Activated CD4-positive, alpha-beta T cell treated with anti-CD3 and anti-CD28 coated beads for 36 hours (primary cell): ENCODE measurements at regions not wholly inside any gene's neighbourhood (a gene's known extent, or its start where the extent isn't known, plus 50 kb on each side); places are given as distances from the start of the nearest gene placed in this dataset.
A peak's percentile ranks its signal among the peaks of the same experiment; 100 is the strongest.
"Not testable (repeated sequence)": the region's sequence is repeated elsewhere in the genome, so short reads cannot be mapped to it uniquely, and the experiment has no call there.

ENCODE experiments used
- ATAC-seq: fragments of 200-7000 bp; cut with Tn5 transposase; one replicate; pipeline ENCODE4 v1.10.0; 2021; ENCODE audit warnings: mild to moderate bottlenecking, moderate library complexity
- CTCF ChIA-PET: fragments of 350-600 bp; sonication (Branson Sonifier 250); formaldehyde crosslinking; loops from one replicate; lab custom pipeline; 2021; ENCODE audit warnings: antibody characterized with exemption; lab: Charles Lee
- POLR2A ChIA-PET: fragments of 350-600 bp; sonication (Branson Sonifier 250); formaldehyde crosslinking; loops from one replicate; lab custom pipeline; 2021; ENCODE audit warnings: antibody characterized with exemption, inconsistent platforms; lab: Charles Lee
- DNase-seq: peaks from one replicate; pipeline ENCODE4 v3.0.0-alpha.2; 2020
- H3K27ac Mint-ChIP-seq: one replicate; pipeline ENCODE4 v1.8.0; 2021; ENCODE audit warnings: mixed read lengths
- H3K27me3 Mint-ChIP-seq: one replicate; pipeline ENCODE4 v1.8.0; 2021; ENCODE audit warnings: mixed read lengths
- H3K36me3 Mint-ChIP-seq: one replicate; pipeline ENCODE4 v1.8.0; 2021; ENCODE audit warnings: low read depth, mixed read lengths
- H3K4me1 Mint-ChIP-seq: one replicate; pipeline ENCODE4 v1.8.0; 2021; ENCODE audit warnings: mixed read lengths
- H3K4me3 Mint-ChIP-seq: one replicate; pipeline ENCODE4 v1.8.0; 2021; ENCODE audit warnings: mild to moderate bottlenecking, moderate library complexity, mixed read lengths
- H3K9me3 Mint-ChIP-seq: one replicate; pipeline ENCODE4 v1.8.0; 2021; ENCODE audit warnings: low read depth, mixed read lengths
- intact Hi-C, 2 experiments: fragments of 100-400 bp; cut with DNase I in 1 of 2; cut with micrococcal nuclease in 1 of 2; formaldehyde crosslinking; loops; one replicate each; pipeline versions ENCODE4 v1.14.2 to v1.15.1; 2022 to 2024; cut with DNase I, micrococcal nuclease

DNA sequence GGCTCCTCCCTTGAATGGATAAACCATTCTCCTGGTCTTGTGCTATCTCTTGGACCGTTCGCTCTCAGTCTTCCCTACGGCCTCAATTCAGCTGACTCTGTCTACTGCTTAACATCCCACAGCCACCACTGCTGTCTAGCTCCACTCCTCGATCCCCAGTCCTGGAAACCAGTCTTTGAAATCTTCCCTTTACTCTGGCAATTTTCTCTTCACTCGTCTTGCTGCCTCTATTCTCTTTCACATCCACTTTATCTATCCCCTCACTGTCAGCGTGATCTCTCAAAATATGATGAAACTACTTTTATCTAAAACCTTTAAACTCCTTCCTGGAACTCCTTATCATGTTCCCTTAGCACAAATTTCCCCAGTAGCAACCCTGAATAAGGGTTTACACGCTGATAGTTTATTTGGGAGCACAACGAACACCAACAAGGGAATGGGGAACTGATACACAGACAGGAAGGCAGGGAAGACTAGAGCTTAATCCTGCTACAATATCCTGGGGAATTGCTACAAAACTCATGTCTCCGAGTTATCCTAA is 131.6 kb upstream of the SAMSN1 start:
- Mint-ChIP-seq H3K27ac (peak overlapping the region; percentile 0), H3K36me3 (peaks cover 2% of the 10 kb centered on the region), H3K27me3 (no peaks in the 10 kb centered on the region), H3K4me3 (no peak overlapping the region), H3K9me3 (peaks cover 3% of the 10 kb centered on the region), H3K4me1 (peaks cover 27% of the 10 kb centered on the region)
- no peak for DNase-seq
- ChIA-PET POLR2A (interaction anchor here (0.6 kb wide), 1 partner anchor 220 kb away, joined by 3 read pairs; no protein-coding TSS in a partner anchor), CTCF (no interaction called here)
- no peak for ATAC-seq
- intact Hi-C loops = loop anchor here in 1 of 2 experiments (2.0 kb wide), 1 partner anchor 57 kb away; no protein-coding TSS in a partner anchor

DNA sequence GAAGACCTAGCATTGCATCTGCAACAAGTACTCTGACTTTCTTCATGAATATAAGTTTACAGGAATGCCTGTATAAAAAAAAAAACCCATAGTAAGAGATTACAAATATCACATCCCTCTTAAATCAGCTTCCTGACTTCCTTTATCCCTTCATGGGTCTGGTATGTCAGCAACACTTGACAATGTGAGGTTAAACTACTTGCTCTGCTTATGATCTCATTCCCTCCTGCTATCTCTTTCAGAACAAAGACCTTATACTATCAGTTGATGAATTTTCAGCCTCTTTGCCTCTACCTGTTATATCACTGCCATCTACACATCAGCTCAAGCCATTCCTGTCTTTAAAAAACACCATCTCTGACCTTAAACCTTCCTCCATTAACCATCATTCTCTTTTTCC is 130.9 kb upstream of the SAMSN1 start:
- ChIA-PET CTCF (no interaction called here), POLR2A (interaction anchor here (0.6 kb wide), 1 partner anchor 219 kb away, joined by 3 read pairs; no protein-coding TSS in a partner anchor)
- Mint-ChIP-seq H3K27ac (peak overlapping the region; percentile 92), H3K27me3 (no peaks in the 10 kb centered on the region), H3K36me3 (peaks cover 2% of the 10 kb centered on the region), H3K4me1 (peaks cover 27% of the 10 kb centered on the region), H3K9me3 (peaks cover 3% of the 10 kb centered on the region), H3K4me3 (no peak overlapping the region)
- DNase-seq (no peak), ATAC-seq (no peak)
- intact Hi-C loops = loop anchor here in 1 of 2 experiments (2.0 kb wide), 1 partner anchor 58 kb away; no protein-coding TSS in a partner anchor

DNA sequence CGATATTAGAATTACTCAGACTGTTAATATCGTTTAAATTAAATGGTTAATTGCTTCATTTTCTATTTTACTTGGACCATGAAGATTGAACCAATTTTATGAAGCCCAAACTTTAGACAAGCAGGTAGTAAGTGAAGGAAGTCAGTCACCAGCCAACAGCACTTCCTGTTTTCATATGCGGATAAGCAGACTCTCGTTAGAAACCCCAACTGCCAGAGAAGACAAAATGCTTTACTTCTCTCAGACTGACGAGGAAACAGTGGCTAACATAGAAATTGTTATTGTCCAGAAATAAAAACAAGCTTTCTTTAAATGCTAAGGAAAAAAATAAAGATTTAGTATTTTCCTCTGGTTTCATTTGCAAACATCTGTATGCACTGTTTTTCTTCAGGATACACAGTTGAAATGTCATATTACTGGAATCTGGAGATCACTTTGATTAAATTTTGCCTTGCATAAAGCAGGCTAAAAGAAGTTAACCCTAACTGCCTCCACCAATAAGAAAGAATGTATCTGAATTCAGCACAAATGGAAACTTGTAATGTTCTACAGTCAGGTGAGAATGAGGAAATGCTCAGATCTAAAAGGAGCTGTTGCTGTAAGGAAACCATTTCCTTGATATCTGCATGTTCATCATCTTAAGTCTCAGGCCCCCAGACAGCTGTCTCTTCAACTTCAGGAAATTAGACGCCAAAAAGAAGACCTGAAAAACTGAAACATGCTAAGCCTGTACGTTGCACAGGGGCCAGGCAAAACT is 129.8 kb upstream of the SAMSN1 start:
- Mint-ChIP-seq H3K36me3 (peaks cover 2% of the 10 kb centered on the region), H3K27ac (peak overlapping the region; percentile 92), H3K4me3 (peak overlapping the region; percentile 48), H3K4me1 (peaks cover 27% of the 10 kb centered on the region), H3K27me3 (no peaks in the 10 kb centered on the region), H3K9me3 (peaks cover 3% of the 10 kb centered on the region)
- ChIA-PET CTCF (interaction anchor here (0.6 to 1.2 kb wide), 2 partner anchors 47 to 153 kb away, joined by 3 to 5 read pairs; no protein-coding TSS in a partner anchor), POLR2A (no interaction called here)
- DNase-seq = peak; percentile 9
- intact Hi-C loops = loop anchor here in 1 of 2 experiments (2.0 kb wide), 1 partner anchor 59 kb away; no protein-coding TSS in a partner anchor
- ATAC-seq = peak; percentile 82

DNA sequence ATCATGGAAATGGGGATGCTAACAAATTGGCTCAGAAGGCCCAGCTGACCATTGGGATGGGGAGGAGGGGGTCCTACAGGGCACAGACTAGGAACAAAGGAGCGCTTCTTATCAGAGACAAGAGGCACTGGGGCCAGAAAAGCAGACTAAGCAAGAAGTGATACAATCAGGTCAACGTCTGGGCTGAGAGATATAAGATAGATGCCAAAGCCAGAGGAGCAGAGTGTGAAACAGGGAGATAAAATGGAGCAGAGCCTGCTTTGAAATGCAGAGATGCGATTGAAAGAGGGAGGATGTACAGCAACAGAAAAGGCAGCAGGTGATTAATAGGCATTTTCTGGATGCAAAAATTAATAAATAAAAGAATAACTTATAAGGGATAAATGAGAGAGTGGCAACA is 127.5 kb upstream of the SAMSN1 start:
- CTCF ChIA-PET = interaction anchor here (0.6 to 0.7 kb wide), 3 partner anchors 59 to 191 kb away, joined by 3 read pairs; no protein-coding TSS in a partner anchor
- peaks cover 2% of the 10 kb centered on the region for H3K36me3 Mint-ChIP-seq
- no peaks in the 10 kb centered on the region for H3K27me3 Mint-ChIP-seq
- no peak for ATAC-seq
- H3K4me3 Mint-ChIP-seq = no peak overlapping the region
- peaks cover 23% of the 10 kb centered on the region for H3K4me1 Mint-ChIP-seq
- peaks cover 3% of the 10 kb centered on the region for H3K9me3 Mint-ChIP-seq
- POLR2A ChIA-PET = no interaction called here
- no peak for DNase-seq
- no peak overlapping the region for H3K27ac Mint-ChIP-seq
- intact Hi-C loops = no loop called here

DNA sequence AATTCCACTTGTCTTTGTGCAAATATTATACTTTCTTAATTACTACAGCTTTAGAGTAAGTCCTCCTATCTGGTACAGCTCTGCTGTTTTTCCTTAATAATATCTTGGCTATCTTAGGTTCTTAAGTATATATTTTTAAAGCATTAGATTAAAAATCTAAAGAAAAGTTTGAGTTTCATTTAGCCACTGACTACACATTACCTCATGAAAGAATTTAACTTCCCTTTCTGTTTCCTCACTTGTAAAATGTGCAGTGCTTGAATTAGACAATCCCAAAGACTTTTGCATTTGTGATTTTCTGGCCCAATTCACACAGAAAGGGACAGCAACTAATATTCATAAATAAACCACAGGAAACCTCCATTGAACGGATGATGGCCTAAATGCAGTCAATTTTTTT is 126.4 kb upstream of the SAMSN1 start:
- ChIA-PET POLR2A (no interaction called here), CTCF (no interaction called here)
- H3K9me3 Mint-ChIP-seq = no peaks in the 10 kb centered on the region

DNA sequence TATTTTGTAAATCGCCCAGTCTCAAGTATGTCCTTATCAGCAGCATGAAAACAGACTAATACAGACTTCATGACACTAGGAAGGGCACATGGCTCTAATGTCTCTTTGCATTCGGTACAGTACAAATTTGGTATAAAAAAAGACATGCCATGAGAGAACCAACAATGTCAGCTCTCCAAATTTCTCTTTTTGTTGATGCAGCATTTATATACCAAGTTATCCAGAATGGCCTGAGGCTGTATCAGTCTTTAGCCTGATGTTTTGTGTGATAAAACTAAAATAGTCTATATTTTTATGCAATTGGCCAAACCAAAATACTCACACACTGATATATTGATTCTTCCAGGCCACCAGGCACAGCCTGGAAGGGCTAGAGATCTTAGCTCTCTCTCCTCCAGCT is 124.3 kb upstream of the SAMSN1 start:
- ChIA-PET POLR2A (no interaction called here), CTCF (interaction anchor here (1.0 kb wide), 1 partner anchor 10 kb away, joined by 3 read pairs; no protein-coding TSS in a partner anchor)
- H3K9me3 Mint-ChIP-seq = no peaks in the 10 kb centered on the region
- H3K4me3 Mint-ChIP-seq = no peak overlapping the region
- DNase-seq (no peak), ATAC-seq (no peak)
- peaks cover 2% of the 10 kb centered on the region for H3K36me3 Mint-ChIP-seq
- peaks cover under 1% of the 10 kb centered on the region for H3K4me1 Mint-ChIP-seq
- intact Hi-C loops = no loop called here
- no peaks in the 10 kb centered on the region for H3K27me3 Mint-ChIP-seq
- H3K27ac Mint-ChIP-seq = no peak overlapping the region

More for the DNA sequence above, 126.4 kb upstream of the SAMSN1 start:
- Mint-ChIP-seq H3K27me3 (no peaks in the 10 kb centered on the region), H3K27ac (no peak overlapping the region), H3K36me3 (peaks cover 2% of the 10 kb centered on the region), H3K4me3 (no peak overlapping the region), H3K4me1 (peaks cover 20% of the 10 kb centered on the region)
- DNase-seq = no peak
- no peak for ATAC-seq
- intact Hi-C loops = no loop called here

DNA sequence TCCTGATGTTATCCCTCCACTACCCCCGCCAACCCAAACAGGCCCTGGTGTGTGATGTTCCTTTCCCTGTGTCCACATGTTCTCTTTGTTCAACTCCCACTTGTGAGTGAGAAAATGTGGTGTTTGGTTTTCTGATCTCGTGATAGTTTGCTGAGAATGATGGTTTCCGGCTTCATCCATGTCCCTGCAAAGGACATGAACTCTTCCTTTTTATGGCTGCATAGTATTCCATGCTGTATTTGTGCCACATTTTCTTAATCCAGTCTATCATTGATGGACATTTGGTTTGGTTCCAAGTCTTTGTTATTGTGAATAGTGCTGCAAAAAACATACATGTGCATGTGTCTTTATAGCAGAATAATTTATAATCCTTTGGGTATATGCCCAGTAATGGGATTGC is 123.0 kb upstream of the SAMSN1 start:
- POLR2A ChIA-PET = not testable (repeated sequence)

DNA sequence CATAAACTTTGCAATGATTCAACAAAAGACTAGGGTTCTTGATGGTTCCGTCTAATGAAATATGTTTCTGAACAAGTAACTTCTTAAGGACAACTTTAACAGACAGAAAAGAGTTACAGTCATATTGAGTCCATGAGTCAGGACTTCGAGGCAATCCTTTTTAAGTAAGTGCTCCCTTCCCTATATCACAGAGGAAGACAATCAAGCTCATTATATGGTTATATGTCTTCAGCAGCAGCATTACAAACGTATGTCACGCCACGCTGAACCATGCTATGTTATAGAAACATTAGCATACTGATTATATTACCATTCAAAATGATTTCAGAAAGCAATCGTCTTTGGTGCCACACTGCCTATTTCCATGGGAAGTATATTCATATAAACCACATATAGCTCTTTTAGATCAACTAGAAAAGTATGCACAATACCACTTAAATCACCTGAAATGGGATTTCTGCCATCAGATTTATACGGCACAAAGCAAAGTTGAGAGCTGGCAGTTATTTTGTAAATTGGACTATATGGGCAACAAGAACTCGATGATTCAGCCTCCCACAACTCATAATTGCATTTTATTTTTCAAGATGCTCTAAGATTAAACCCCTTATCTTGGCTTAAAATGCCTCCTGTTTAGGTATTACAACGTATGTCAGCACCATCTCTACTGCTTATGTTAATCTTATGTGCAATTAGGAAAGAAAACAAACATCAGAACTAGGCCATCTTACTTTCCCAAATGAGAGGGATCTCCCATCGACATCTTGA is 111.3 kb upstream of the SAMSN1 start:
- Mint-ChIP-seq H3K27ac (no peak overlapping the region), H3K9me3 (no peaks in the 10 kb centered on the region), H3K27me3 (no peaks in the 10 kb centered on the region), H3K4me3 (no peak overlapping the region), H3K36me3 (no peaks in the 10 kb centered on the region), H3K4me1 (peaks cover 3% of the 10 kb centered on the region)
- ChIA-PET POLR2A (no interaction called here), CTCF (interaction anchor here (0.6 kb wide), 1 partner anchor 305 kb away, joined by 3 read pairs; no protein-coding TSS in a partner anchor)
- ATAC-seq = peak; percentile 47
- intact Hi-C loops = no loop called here
- DNase-seq = no peak

More for the DNA sequence above, 123.0 kb upstream of the SAMSN1 start:
- H3K27ac Mint-ChIP-seq, intact Hi-C loops, DNase-seq, H3K9me3 Mint-ChIP-seq, H3K27me3 Mint-ChIP-seq, H3K4me3 Mint-ChIP-seq, CTCF ChIA-PET, H3K4me1 Mint-ChIP-seq, H3K36me3 Mint-ChIP-seq, ATAC-seq: not testable (repeated sequence)

DNA sequence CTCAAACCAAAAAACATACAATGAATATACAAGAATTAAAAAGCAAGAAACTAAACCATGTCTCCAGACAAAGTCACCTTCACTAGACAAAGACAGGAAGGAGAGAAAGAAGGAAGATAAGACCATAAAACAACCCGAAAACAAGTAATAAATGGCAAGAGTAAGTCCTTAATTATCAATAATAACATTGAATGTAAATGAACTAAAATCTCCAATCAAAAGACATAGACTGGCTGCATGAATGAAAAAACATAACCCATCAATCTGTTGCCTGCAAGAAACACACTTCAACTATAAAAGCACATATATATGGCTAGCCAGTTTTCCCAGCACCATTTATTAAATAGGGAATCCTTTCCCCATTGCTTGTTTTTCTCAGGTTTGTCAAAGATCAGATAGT is 100.8 kb upstream of the SAMSN1 start:
- H3K36me3 Mint-ChIP-seq = peaks cover 7% of the 10 kb centered on the region
- DNase-seq (no peak), ATAC-seq (no peak)
- no peak overlapping the region for H3K4me3 Mint-ChIP-seq
- no peaks in the 10 kb centered on the region for H3K4me1 Mint-ChIP-seq
- H3K27me3 Mint-ChIP-seq = no peaks in the 10 kb centered on the region
- H3K9me3 Mint-ChIP-seq = peaks cover 19% of the 10 kb centered on the region
- intact Hi-C loops = no loop called here
- no peak overlapping the region for H3K27ac Mint-ChIP-seq
- ChIA-PET POLR2A (no interaction called here), CTCF (no interaction called here)

DNA sequence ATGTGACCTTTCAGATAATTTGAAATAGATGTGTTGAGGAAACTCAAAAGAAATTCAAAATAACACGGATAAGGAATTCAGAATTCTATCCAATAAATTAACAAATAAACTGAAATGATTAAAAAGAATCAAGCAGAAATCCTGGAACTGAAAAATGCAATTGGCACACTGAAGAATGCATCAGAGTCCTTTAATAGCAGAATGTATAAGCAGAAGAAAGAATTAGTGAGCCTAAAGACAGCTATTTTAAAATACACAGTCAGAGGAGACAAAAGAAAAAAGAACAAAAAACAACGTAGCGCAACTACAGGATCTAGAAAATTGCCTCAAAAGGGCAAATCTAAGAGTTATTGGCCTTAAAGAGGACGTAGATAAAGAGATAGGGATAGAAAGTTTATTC is 99.6 kb upstream of the SAMSN1 start:
- ATAC-seq (no peak), DNase-seq (no peak)
- CTCF ChIA-PET = no interaction called here
- Mint-ChIP-seq H3K4me3 (no peak overlapping the region), H3K4me1 (no peaks in the 10 kb centered on the region), H3K27ac (no peak overlapping the region), H3K36me3 (peaks cover 7% of the 10 kb centered on the region), H3K9me3 (peaks cover 19% of the 10 kb centered on the region), H3K27me3 (no peaks in the 10 kb centered on the region)
- intact Hi-C loops = no loop called here
- POLR2A ChIA-PET = no interaction called here

DNA sequence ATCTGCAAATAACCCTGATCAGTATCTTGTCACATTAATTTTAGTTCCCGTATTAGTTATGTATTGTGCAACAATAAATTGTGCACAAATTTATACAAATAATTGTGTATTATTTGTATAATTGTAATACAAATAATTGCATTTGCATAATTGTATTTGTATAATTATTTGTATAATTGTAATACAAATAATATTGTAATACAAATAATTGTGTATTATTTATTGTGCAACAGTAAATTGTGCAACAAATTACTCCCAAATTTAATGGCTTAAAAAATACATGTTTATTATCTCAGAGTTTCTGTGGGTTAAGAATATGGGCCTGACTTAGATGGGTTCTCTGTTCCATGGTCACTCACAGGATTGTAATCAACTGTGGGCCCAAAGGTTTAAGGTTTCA is 86.2 kb upstream of the SAMSN1 start:
- Mint-ChIP-seq H3K27me3 (no peaks in the 10 kb centered on the region), H3K27ac (no peak overlapping the region), H3K9me3 (peaks cover 4% of the 10 kb centered on the region), H3K36me3 (peaks cover under 1% of the 10 kb centered on the region), H3K4me1 (peaks cover 16% of the 10 kb centered on the region), H3K4me3 (no peak overlapping the region)
- POLR2A ChIA-PET = no interaction called here
- ATAC-seq (no peak), DNase-seq (no peak)
- CTCF ChIA-PET = interaction anchor here (0.6 kb wide), 1 partner anchor 72 kb away, joined by 3 read pairs; no protein-coding TSS in a partner anchor
- intact Hi-C loops = loop anchor here (5.0 kb wide), 4 partner anchors 40 to 105 kb away; partner anchors contain the start of gene SAMSN1 (in 1 of the 2)
